RWPE1 (cell line): ENCODE measurements at regions not wholly inside any gene's neighbourhood (a gene's known extent, or its start where the extent isn't known, plus 50 kb on each side); places are given as distances from the start of the nearest gene placed in this dataset.
A peak's percentile ranks its signal among the peaks of the same experiment; 100 is the strongest.

Experiments
- CTCF ChIA-PET: fragments of 350-600 bp; sonication (Branson Sonifier 250); formaldehyde crosslinking; extraction: SDS; loops from one replicate; lab custom pipeline; 2021; lab: Yijun Ruan, JAX
- POLR2A ChIA-PET: fragments of 400-600 bp; formaldehyde crosslinking; extraction: SDS; loops from one replicate; lab custom pipeline; 2020; ENCODE audit warnings: antibody characterized with exemption; ENCODE audit not compliant: low non-redundant PET; lab: Yijun Ruan, JAX
- DNase-seq: peaks from one replicate; pipeline ENCODE4 v3.0.0; 2012; ENCODE audit warnings: low spot score
- H3K27ac ChIP-seq: fragments of 450-650 bp; 2 replicates; pipeline ENCODE4 v1.5.1; 2017
- CTCF ChIP-seq: fragments of 450-650 bp; conservative IDR thresholded peaks from 2 replicates; pipeline ENCODE4 v1.5.1; 2017; ENCODE audit warnings: low read depth, mild to moderate bottlenecking

GRCh38 chr12:102548543-102548942 lies 68.2 kb upstream of the IGF1 start:
- ChIA-PET POLR2A (no interaction called here), CTCF (no interaction called here)
- no peak overlapping the region for H3K27ac ChIP-seq
- no peak for TF ChIP-seq CTCF
- DNase-seq, result no peak

GRCh38 chr12:102543494-102544485 lies 63.4 kb upstream of the IGF1 start:
- no peak for DNase-seq
- H3K27ac ChIP-seq, result no peak overlapping the region
- POLR2A ChIA-PET, result no interaction called here
- CTCF ChIA-PET, result no interaction called here
- no peak for TF ChIP-seq CTCF

- no peak overlapping the region for H3K27ac ChIP-seq
- DNase-seq, result no peak
- CTCF ChIA-PET, result no interaction called here
- POLR2A ChIA-PET, result no interaction called here
- no peak for TF ChIP-seq CTCF
These were observed 62.6 kb upstream of the IGF1 start for GRCh38 chr12:102542816-102543440.

- TF ChIP-seq CTCF, result no peak
- ChIA-PET POLR2A (no interaction called here), CTCF (interaction anchor here (0.6 kb wide), 1 partner anchor 292 kb away, joined by 5 read pairs; no protein-coding TSS in a partner anchor)
- DNase-seq, result no peak
- no peak overlapping the region for H3K27ac ChIP-seq
These were observed 60.5 kb upstream of the IGF1 start for GRCh38 chr12:102540815-102541385.

- no peak for TF ChIP-seq CTCF
- H3K27ac ChIP-seq, result no peak overlapping the region
- ChIA-PET POLR2A (no interaction called here), CTCF (no interaction called here)
- peak; percentile 19 for DNase-seq
These were observed 59.5 kb upstream of the IGF1 start for GRCh38 chr12:102539651-102540553.
